GM21526 (cell line): ENCODE measurements at regions not wholly inside any gene's neighbourhood (a gene's known extent, or its start where the extent isn't known, plus 50 kb on each side); places are given as distances from the start of the nearest gene placed in this dataset.

Source experiments
- ATAC-seq: cut with Tn5 transposase; IDR thresholded peaks from one replicate; pipeline ENCODE4 v1.9.1; 2021; ENCODE audit warnings: moderate library complexity; ENCODE audit not compliant: unreplicated experiment, low FRiP score

GRCh38 chr18:56326336-56327072 lies 311.9 kb downstream of the TXNL1 start:
- no peak for ATAC-seq

- ATAC-seq, result no peak
These were observed 314.7 kb downstream of the TXNL1 start for GRCh38 chr18:56323673-56324072.

- no peak for ATAC-seq
These were observed 316.0 kb downstream of the TXNL1 start for GRCh38 chr18:56322406-56322805.

- ATAC-seq, result no peak
These were observed 316.9 kb downstream of the TXNL1 start for GRCh38 chr18:56321470-56321869.

- no peak for ATAC-seq
These were observed 318.4 kb downstream of the TXNL1 start for GRCh38 chr18:56319953-56320352.

GRCh38 chr18:56316727-56317126 lies 321.7 kb downstream of the TXNL1 start:
- peak; percentile 39 for ATAC-seq

- no peak for ATAC-seq
These were observed 323.0 kb downstream of the TXNL1 start for GRCh38 chr18:56315363-56315762.

- ATAC-seq, result no peak
These were observed 324.0 kb downstream of the TXNL1 start for GRCh38 chr18:56314396-56314795.

GRCh38 chr18:56312551-56313335 lies 325.6 kb downstream of the TXNL1 start:
- ATAC-seq, result no peak

- no peak for ATAC-seq
These were observed 329.3 kb downstream of the TXNL1 start for GRCh38 chr18:56309104-56309503.

- no peak for ATAC-seq
These were observed 330.8 kb downstream of the TXNL1 start for GRCh38 chr18:56307354-56308170.

GRCh38 chr18:56306797-56307196 lies 331.6 kb downstream of the TXNL1 start:
- ATAC-seq, result no peak

GRCh38 chr18:56305583-56305982 lies 332.8 kb downstream of the TXNL1 start:
- no peak for ATAC-seq

- no peak for ATAC-seq
These were observed 336.2 kb downstream of the TXNL1 start for GRCh38 chr18:56302156-56302555.

- ATAC-seq, result no peak
These were observed 338.7 kb downstream of the TXNL1 start for GRCh38 chr18:56299740-56300139.

GRCh38 chr18:56298935-56299334 lies 339.5 kb downstream of the TXNL1 start:
- ATAC-seq, result no peak

- ATAC-seq, result no peak
These were observed 342.0 kb downstream of the TXNL1 start for GRCh38 chr18:56296381-56296780.

- ATAC-seq, result no peak
These were observed 343.8 kb downstream of the TXNL1 start for GRCh38 chr18:56294484-56295183.

- no peak for ATAC-seq
These were observed 347.1 kb downstream of the TXNL1 start for GRCh38 chr18:56291294-56291693.

- no peak for ATAC-seq
These were observed 349.0 kb downstream of the TXNL1 start for GRCh38 chr18:56289381-56289780.
